HCT116 (cell line): ENCODE measurements at regions not wholly inside any gene's neighbourhood (a gene's known extent, or its start where the extent isn't known, plus 50 kb on each side); places are given as distances from the start of the nearest gene placed in this dataset.

Experiments
- ATAC-seq: fragments of 200-7000 bp; cut with Tn5 transposase; 2 replicates; pipeline ENCODE4 v1.9.1; 2020; ENCODE audit warnings: mild to moderate bottlenecking, moderate library complexity
- BruUV-seq: library from RNA; stranded (reverse); fragments of 400-500 nt; replicated peaks from 2 replicates; lab custom pipeline; 2021; lab: Mats Ljungman, UMichigan
- CTCF ChIA-PET: fragments of 300-600 bp; sonication (Branson Sonifier 250); formaldehyde crosslinking; loops from one replicate; lab custom pipeline; 2021; ENCODE audit warnings: antibody characterized with exemption; lab: Charles Lee
- POLR2A ChIA-PET: fragments of 300-600, 350-600 bp; sonication (Branson Sonifier 250); formaldehyde crosslinking; loops from one replicate; lab custom pipeline; 2021; ENCODE audit warnings: antibody characterized with exemption; lab: Charles Lee
- RAD21 ChIA-PET, 2 experiments: fragments of 300-600 bp; sonication (Branson Sonifier 250); formaldehyde crosslinking; loops; one replicate each; lab custom pipeline; 2023; ENCODE audit warnings: low total read pairs in 2 of 2; ENCODE audit not compliant: uncharacterized antibody in 2 of 2, unreplicated experiment in 2 of 2, low non-redundant PET in 1 of 2; lab: Charles Lee
- DNase-seq: peaks from one replicate; pipeline ENCODE4 v3.0.0-alpha.2; 2010; ENCODE audit warnings: low read depth, low spot score
- H2AFZ ChIP-seq: fragments of 200-600 bp; shearing (Covaris generic), sonication (generic); 2 replicates; pipeline ENCODE4 v1.6.1; 2017; ENCODE audit warnings: low read depth, mixed run types, mixed read lengths, antibody characterized with exemption, low read length; ENCODE audit not compliant: poor library complexity, severe bottlenecking
- H3K27ac ChIP-seq: 2 replicates; pipeline ENCODE4 v1.5.1; 2012; ENCODE audit warnings: low read depth, low read length
- H3K27me3 ChIP-seq: fragments of 200-600 bp; sonication (generic); 2 replicates; pipeline ENCODE4 v1.6.1; 2016; ENCODE audit warnings: mixed run types, low read length, mixed read lengths; ENCODE audit not compliant: insufficient read depth
- H3K36me3 ChIP-seq, 2 experiments: fragments of 200-500 bp in 1 of 2; fragments of 200-600 bp in 1 of 2; sonication (Bioruptor generic) in 1 of 2; sonication (generic) in 1 of 2; 2 replicates each; pipeline versions ENCODE4 v1.5.1 to v1.6.1; 2014 to 2016; ENCODE audit warnings: low read length in 2 of 2, inconsistent platforms in 1 of 2, mixed read lengths in 1 of 2, mixed run types in 1 of 2; ENCODE audit not compliant: insufficient read depth in 2 of 2, control insufficient read depth in 1 of 2
- H3K4me1 ChIP-seq, 2 experiments: fragments of 200-600 bp in 1 of 2; sonication (generic) in 1 of 2; 2 replicates each; pipeline versions ENCODE4 v1.5.1 to v1.6.1; 2012 to 2017; ENCODE audit warnings: low read length in 2 of 2, inconsistent platforms in 1 of 2, mild to moderate bottlenecking in 1 of 2, mixed read lengths in 1 of 2, mixed run types in 1 of 2, moderate library complexity in 1 of 2; ENCODE audit not compliant: insufficient read depth in 2 of 2, control insufficient read depth in 1 of 2
- H3K4me2 ChIP-seq: fragments of 200-600 bp; sonication (generic); 2 replicates; pipeline ENCODE4 v1.6.1; 2017; ENCODE audit warnings: mixed run types, low read length, mixed read lengths
- H3K4me3 ChIP-seq, 2 experiments: fragments of 200-600 bp in 1 of 2; sonication (generic) in 1 of 2; replicated peaks in 1 of 2; 2 replicates each; pipeline ENCODE4 v1.5.1; 2011 to 2016; ENCODE audit warnings: low read length in 2 of 2, control low read depth in 1 of 2, low read depth in 1 of 2, mild to moderate bottlenecking in 1 of 2, mixed read lengths in 1 of 2, mixed run types in 1 of 2
- H3K79me2 ChIP-seq: fragments of 200-600 bp; sonication (generic); 2 replicates; pipeline ENCODE4 v1.6.1; 2017; ENCODE audit warnings: mild to moderate bottlenecking, mixed run types, low read length, moderate library complexity, mixed read lengths; ENCODE audit not compliant: insufficient read depth
- H3K9ac ChIP-seq: fragments of 200-600 bp; sonication (generic); 2 replicates; pipeline ENCODE4 v1.6.1; 2016; ENCODE audit warnings: low read length, mixed read lengths
- H3K9me2 ChIP-seq: fragments of 200-600 bp; sonication (generic), shearing (Covaris generic); 2 replicates; pipeline ENCODE4 v1.6.1; 2017; ENCODE audit warnings: mixed run types, mild to moderate bottlenecking, moderate library complexity; ENCODE audit not compliant: insufficient read depth
- H3K9me3 ChIP-seq, 2 experiments: fragments of 200-500 bp in 1 of 2; fragments of 200-600 bp in 1 of 2; sonication (Bioruptor generic) in 1 of 2; sonication (generic) in 1 of 2; 2 replicates each; pipeline ENCODE4 v1.6.1; 2014 to 2017; ENCODE audit warnings: low read length in 2 of 2, mixed read lengths in 2 of 2, inconsistent platforms in 1 of 2, low read depth in 1 of 2, mild to moderate bottlenecking in 1 of 2, mixed run types in 1 of 2, moderate library complexity in 1 of 2; ENCODE audit not compliant: control insufficient read depth in 1 of 2, insufficient read depth in 1 of 2
- H4K20me1 ChIP-seq: fragments of 200-600 bp; sonication (generic), shearing (Covaris generic); 2 replicates; pipeline ENCODE4 v1.6.1; 2017; ENCODE audit warnings: mixed run types, mild to moderate bottlenecking, moderate library complexity; ENCODE audit not compliant: insufficient read depth
- ATF3 ChIP-seq: IDR thresholded peaks from 2 replicates; pipeline ENCODE4 v1.6.1; 2012
- CBX3 ChIP-seq: IDR thresholded peaks from 2 replicates; pipeline ENCODE4 v1.6.1; 2012; ENCODE audit warnings: low read depth
- EZH2 ChIP-seq: fragments of 200-600 bp; sonication (generic); IDR thresholded peaks from 2 replicates; pipeline ENCODE4 v1.6.1; 2017; ENCODE audit warnings: antibody characterized with exemption, mixed run types
- EZH2phosphoT487 ChIP-seq: fragments of 200-600 bp; IDR thresholded peaks from 2 replicates; pipeline ENCODE4 v1.6.1; 2018; ENCODE audit warnings: antibody characterized with exemption, borderline replicate concordance
- JUND ChIP-seq: IDR thresholded peaks from 2 replicates; pipeline ENCODE4 v1.6.1; 2012
- POLR2A ChIP-seq: IDR thresholded peaks from 2 replicates; pipeline ENCODE4 v1.7.0; 2011; ENCODE audit warnings: borderline replicate concordance; ENCODE audit not compliant: insufficient read depth, insufficient read length; ENCODE audit errors: extremely low read depth
- REST ChIP-seq: IDR thresholded peaks from 2 replicates; pipeline ENCODE4 v1.6.1; 2012; ENCODE audit warnings: low read depth
- SP1 ChIP-seq: IDR thresholded peaks from 2 replicates; pipeline ENCODE4 v1.6.1; 2012; ENCODE audit warnings: low read depth
- intact Hi-C: fragments of 100-400 bp; cut with micrococcal nuclease; formaldehyde crosslinking; loops from 2 replicates; pipeline ENCODE4 v1.10.0; 2022
- TF ChIP-seq, protein P1 (sequence below): IDR thresholded peaks from 2 replicates; pipeline ENCODE4 v1.6.1; 2011; ENCODE audit warnings: mild to moderate bottlenecking, low read length, moderate library complexity; ENCODE audit not compliant: insufficient replicate concordance; ENCODE audit errors: extremely low read depth
- TF ChIP-seq, protein P2 (sequence below): IDR thresholded peaks from 2 replicates; pipeline ENCODE4 v1.6.1; 2012

DNA sequence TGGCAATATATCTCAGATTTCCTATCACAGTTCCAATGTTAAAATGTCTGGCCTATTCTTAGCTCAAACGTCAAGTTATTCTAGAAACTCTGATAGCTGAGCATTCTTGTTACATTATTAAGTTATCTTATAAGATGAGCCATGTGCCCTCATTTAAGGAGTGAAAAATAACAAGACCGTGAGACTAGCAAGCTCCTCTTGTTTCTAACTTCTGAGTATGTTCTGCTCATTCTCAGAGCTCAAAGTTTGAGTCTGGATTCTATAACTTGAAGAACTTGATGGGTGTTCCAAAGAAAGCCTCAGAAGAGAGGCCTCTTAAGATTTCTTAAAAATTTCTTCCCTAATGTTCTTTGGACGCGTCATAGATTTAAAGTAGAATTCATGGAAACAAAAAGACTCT, 215.2 kb downstream of the HTR7 start:
- Histone ChIP-seq H3K9ac (no peak overlapping the region), H3K27me3 (no peaks in the 10 kb centered on the region), H3K9me3 (no peaks in the 10 kb centered on the region), H4K20me1 (no peaks in the 10 kb centered on the region), H3K36me3 (no peaks in the 10 kb centered on the region), H3K9me2 (no peaks in the 10 kb centered on the region; the same call in 1 of the 2 replicates), H2AFZ (no peak overlapping the region), H3K79me2 (no peaks in the 10 kb centered on the region), H3K4me2 (no peak overlapping the region), H3K27ac (no peak overlapping the region), H3K4me1 (no peaks in the 10 kb centered on the region), H3K4me3 (no peak overlapping the region)
- no peak for TF ChIP-seq JUND
- TF ChIP-seq ATF3: no peak
- no peak for TF ChIP-seq REST
- TF ChIP-seq, protein P1, sequence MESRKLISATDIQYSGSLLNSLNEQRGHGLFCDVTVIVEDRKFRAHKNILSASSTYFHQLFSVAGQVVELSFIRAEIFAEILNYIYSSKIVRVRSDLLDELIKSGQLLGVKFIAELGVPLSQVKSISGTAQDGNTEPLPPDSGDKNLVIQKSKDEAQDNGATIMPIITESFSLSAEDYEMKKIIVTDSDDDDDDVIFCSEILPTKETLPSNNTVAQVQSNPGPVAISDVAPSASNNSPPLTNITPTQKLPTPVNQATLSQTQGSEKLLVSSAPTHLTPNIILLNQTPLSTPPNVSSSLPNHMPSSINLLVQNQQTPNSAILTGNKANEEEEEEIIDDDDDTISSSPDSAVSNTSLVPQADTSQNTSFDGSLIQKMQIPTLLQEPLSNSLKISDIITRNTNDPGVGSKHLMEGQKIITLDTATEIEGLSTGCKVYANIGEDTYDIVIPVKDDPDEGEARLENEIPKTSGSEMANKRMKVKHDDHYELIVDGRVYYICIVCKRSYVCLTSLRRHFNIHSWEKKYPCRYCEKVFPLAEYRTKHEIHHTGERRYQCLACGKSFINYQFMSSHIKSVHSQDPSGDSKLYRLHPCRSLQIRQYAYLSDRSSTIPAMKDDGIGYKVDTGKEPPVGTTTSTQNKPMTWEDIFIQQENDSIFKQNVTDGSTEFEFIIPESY: no peak
- TF ChIP-seq CBX3: no peak
- TF ChIP-seq, protein P2, sequence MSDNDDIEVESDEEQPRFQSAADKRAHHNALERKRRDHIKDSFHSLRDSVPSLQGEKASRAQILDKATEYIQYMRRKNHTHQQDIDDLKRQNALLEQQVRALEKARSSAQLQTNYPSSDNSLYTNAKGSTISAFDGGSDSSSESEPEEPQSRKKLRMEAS: no peak
- no peak for TF ChIP-seq SP1
- TF ChIP-seq POLR2A: no peak
- no peak for TF ChIP-seq EZH2phosphoT487
- TF ChIP-seq EZH2: no peak
- POLR2A ChIA-PET: no interaction called here
- intact Hi-C loops: no loop called here
- no peak for DNase-seq
- no peak for ATAC-seq
- CTCF ChIA-PET: interaction anchor here (1.0 to 1.2 kb wide), 2 partner anchors 10 to 16 kb away, joined by 4 to 5 read pairs; no protein-coding TSS in a partner anchor
- RAD21 ChIA-PET: no interaction called here
- no TSS peak for BruUV-seq
